ENCODE measurements at regions not wholly inside any gene's neighbourhood (a gene's known extent, or its start where the extent isn't known, plus 50 kb on each side); places are given as distances from the start of the nearest gene placed in this dataset.

GRCh38 chr4:82108506-82108905 lies 265.3 kb downstream of the HNRNPD start:
- TF ChIP-seq POLR2A (IDR thresholded peaks at IDR 0.05) (no peak), EP300 (IDR thresholded peaks at IDR 0.05) (no peak)
- TF ChIP-seq, protein P1, sequence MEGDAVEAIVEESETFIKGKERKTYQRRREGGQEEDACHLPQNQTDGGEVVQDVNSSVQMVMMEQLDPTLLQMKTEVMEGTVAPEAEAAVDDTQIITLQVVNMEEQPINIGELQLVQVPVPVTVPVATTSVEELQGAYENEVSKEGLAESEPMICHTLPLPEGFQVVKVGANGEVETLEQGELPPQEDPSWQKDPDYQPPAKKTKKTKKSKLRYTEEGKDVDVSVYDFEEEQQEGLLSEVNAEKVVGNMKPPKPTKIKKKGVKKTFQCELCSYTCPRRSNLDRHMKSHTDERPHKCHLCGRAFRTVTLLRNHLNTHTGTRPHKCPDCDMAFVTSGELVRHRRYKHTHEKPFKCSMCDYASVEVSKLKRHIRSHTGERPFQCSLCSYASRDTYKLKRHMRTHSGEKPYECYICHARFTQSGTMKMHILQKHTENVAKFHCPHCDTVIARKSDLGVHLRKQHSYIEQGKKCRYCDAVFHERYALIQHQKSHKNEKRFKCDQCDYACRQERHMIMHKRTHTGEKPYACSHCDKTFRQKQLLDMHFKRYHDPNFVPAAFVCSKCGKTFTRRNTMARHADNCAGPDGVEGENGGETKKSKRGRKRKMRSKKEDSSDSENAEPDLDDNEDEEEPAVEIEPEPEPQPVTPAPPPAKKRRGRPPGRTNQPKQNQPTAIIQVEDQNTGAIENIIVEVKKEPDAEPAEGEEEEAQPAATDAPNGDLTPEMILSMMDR (IDR thresholded peaks at IDR 0.05): no peak
